GM12878 (cell line): ENCODE measurements at regions not wholly inside any gene's neighbourhood (a gene's known extent, or its start where the extent isn't known, plus 50 kb on each side); places are given as distances from the start of the nearest gene placed in this dataset.

Experiments used
- CTCF ChIP-seq, 3 experiments: IDR thresholded peaks in 2 of 3; conservative IDR thresholded peaks in 1 of 3; 2 replicates each; pipeline ENCODE4 v1.5.1; 2011; ENCODE audit warnings: low read depth in 3 of 3, low read length in 3 of 3, mild to moderate bottlenecking in 3 of 3, control low read depth in 2 of 3, moderate library complexity in 2 of 3, inconsistent platforms in 1 of 3, mixed read lengths in 1 of 3; ENCODE audit not compliant: control insufficient read depth in 2 of 3, insufficient read depth in 1 of 3; ENCODE audit errors: extremely low read depth in 1 of 3
- EZH2 ChIP-seq: IDR thresholded peaks from 2 replicates; pipeline ENCODE4 v1.6.1; 2012; ENCODE audit warnings: low read depth, mild to moderate bottlenecking, control low read depth, inconsistent platforms, low read length, borderline replicate concordance; ENCODE audit not compliant: control insufficient read depth
- MAX ChIP-seq: IDR thresholded peaks from 2 replicates; pipeline ENCODE4 v1.6.1; 2012; ENCODE audit warnings: low read depth, low read length, improper control_type of control experiment
- NFIC ChIP-seq: IDR thresholded peaks from 2 replicates; pipeline ENCODE4 v1.6.1; 2012; ENCODE audit warnings: low read depth, mild to moderate bottlenecking, inconsistent platforms, low read length, moderate library complexity
- POLR2AphosphoS5 ChIP-seq: IDR thresholded peaks from 2 replicates; pipeline ENCODE4 v1.6.1; 2011; ENCODE audit warnings: mild to moderate bottlenecking, low read length, inconsistent platforms
- RFX5 ChIP-seq: IDR thresholded peaks from 2 replicates; pipeline ENCODE4 v1.6.1; 2011; ENCODE audit warnings: low read depth, low read length, improper control_type of control experiment
- TBL1XR1 ChIP-seq: IDR thresholded peaks from 2 replicates; pipeline ENCODE4 v1.6.1; 2012; ENCODE audit warnings: low read depth, low read length, improper control_type of control experiment
- USF1 ChIP-seq: IDR thresholded peaks from 2 replicates; pipeline ENCODE4 v1.6.1; 2011; ENCODE audit warnings: borderline replicate concordance, low read depth, mild to moderate bottlenecking, moderate library complexity, mixed read lengths, low read length; ENCODE audit not compliant: insufficient read depth; ENCODE audit errors: extremely low read length
- WRNIP1 ChIP-seq: IDR thresholded peaks from 2 replicates; pipeline ENCODE4 v1.6.1; 2011; ENCODE audit warnings: low read depth, low read length, improper control_type of control experiment, borderline replicate concordance
- ZSCAN29 ChIP-seq: fragments of 450-650 bp; IDR thresholded peaks from 2 replicates; pipeline ENCODE4 v1.6.1; 2017; ENCODE audit warnings: mild to moderate bottlenecking, moderate library complexity

GRCh38 chr15:37679627-37680026 is 254.8 kb upstream of the TMCO5A start:
- TF ChIP-seq TBL1XR1 (no peak), POLR2AphosphoS5 (no peak), USF1 (no peak), RFX5 (no peak), EZH2 (no peak), CTCF (IDR thresholded peaks at IDR 0.05 in 2 of 3, conservative IDR thresholded peaks at IDR 0.05 in 1 of 3; ENCODE audit: control insufficient read depth in 2 of 3, extremely low read depth in 1 of 3, insufficient read depth in 1 of 3, low read depth in 3 of 3, low read length in 3 of 3) (no peak), MAX (no peak), NFIC (no peak), ZSCAN29 (no peak), WRNIP1 (no peak)
